ENCODE measurements at regions not wholly inside any gene's neighbourhood (a gene's known extent, or its start where the extent isn't known, plus 50 kb on each side); places are given as distances from the start of the nearest gene placed in this dataset.

DNA sequence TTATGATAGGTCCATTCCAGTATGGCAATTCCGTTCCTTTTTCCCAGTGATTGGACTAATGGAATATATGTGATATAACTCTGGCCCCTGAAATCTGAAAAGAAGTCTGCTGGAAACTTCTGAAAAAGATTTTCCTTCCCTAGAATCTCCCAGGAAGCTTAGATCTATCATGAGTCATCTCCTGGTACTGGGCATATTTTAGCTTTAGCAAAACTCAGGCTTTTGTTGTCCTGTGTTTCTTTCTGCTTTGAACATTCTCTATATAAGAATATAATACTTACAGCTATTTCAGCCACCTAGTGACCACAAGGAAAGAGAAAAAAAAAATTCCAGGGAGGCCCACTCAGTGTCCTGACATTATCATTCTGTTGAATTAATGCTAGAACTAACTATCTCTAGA is 597.2 kb upstream of the GRIA3 start:
- WGBS (ENCODE audit: missing lambda C conversion rate): 6% methylated on average over 1 of the region's 1 CpG
- Histone ChIP-seq H3K9me3 (no peaks in the 10 kb centered on the region), H3K4me3 (no peak overlapping the region), H3K4me1 (no peaks in the 10 kb centered on the region), H3K27ac (no peak overlapping the region), H3K4me2 (no peak overlapping the region)
- no peak for DNase-seq (ENCODE audit: low read depth in 1 of 2, low spot score in 1 of 2)
- no peak for ATAC-seq
- POLR2A ChIA-PET: no interaction called here
- no peak for FAIRE-seq
- no peak for TF ChIP-seq FOSL2 (IDR thresholded peaks at IDR 0.05)
- TF ChIP-seq FOSL2 (CRISPR knock-in tag; IDR thresholded peaks at IDR 0.05): no peak
- TF ChIP-seq BHLHE40 (IDR thresholded peaks at IDR 0.05; ENCODE audit: low read depth, low read length): no peak
- no peak for TF ChIP-seq CEBPB (IDR thresholded peaks at IDR 0.05)
- no peak for TF ChIP-seq POLR2AphosphoS2 (conservative IDR thresholded peaks at IDR 0.05; ENCODE audit: low read length)
- no peak for TF ChIP-seq POLR2A (IDR thresholded peaks at IDR 0.05; ENCODE audit: low read length)
- TF ChIP-seq, protein P1, sequence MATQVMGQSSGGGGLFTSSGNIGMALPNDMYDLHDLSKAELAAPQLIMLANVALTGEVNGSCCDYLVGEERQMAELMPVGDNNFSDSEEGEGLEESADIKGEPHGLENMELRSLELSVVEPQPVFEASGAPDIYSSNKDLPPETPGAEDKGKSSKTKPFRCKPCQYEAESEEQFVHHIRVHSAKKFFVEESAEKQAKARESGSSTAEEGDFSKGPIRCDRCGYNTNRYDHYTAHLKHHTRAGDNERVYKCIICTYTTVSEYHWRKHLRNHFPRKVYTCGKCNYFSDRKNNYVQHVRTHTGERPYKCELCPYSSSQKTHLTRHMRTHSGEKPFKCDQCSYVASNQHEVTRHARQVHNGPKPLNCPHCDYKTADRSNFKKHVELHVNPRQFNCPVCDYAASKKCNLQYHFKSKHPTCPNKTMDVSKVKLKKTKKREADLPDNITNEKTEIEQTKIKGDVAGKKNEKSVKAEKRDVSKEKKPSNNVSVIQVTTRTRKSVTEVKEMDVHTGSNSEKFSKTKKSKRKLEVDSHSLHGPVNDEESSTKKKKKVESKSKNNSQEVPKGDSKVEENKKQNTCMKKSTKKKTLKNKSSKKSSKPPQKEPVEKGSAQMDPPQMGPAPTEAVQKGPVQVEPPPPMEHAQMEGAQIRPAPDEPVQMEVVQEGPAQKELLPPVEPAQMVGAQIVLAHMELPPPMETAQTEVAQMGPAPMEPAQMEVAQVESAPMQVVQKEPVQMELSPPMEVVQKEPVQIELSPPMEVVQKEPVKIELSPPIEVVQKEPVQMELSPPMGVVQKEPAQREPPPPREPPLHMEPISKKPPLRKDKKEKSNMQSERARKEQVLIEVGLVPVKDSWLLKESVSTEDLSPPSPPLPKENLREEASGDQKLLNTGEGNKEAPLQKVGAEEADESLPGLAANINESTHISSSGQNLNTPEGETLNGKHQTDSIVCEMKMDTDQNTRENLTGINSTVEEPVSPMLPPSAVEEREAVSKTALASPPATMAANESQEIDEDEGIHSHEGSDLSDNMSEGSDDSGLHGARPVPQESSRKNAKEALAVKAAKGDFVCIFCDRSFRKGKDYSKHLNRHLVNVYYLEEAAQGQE (IDR thresholded peaks at IDR 0.05): no peak
- TF ChIP-seq, protein P2, sequence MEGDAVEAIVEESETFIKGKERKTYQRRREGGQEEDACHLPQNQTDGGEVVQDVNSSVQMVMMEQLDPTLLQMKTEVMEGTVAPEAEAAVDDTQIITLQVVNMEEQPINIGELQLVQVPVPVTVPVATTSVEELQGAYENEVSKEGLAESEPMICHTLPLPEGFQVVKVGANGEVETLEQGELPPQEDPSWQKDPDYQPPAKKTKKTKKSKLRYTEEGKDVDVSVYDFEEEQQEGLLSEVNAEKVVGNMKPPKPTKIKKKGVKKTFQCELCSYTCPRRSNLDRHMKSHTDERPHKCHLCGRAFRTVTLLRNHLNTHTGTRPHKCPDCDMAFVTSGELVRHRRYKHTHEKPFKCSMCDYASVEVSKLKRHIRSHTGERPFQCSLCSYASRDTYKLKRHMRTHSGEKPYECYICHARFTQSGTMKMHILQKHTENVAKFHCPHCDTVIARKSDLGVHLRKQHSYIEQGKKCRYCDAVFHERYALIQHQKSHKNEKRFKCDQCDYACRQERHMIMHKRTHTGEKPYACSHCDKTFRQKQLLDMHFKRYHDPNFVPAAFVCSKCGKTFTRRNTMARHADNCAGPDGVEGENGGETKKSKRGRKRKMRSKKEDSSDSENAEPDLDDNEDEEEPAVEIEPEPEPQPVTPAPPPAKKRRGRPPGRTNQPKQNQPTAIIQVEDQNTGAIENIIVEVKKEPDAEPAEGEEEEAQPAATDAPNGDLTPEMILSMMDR (IDR thresholded peaks at IDR 0.05): no peak
- no peak for TF ChIP-seq ESRRA (IDR thresholded peaks at IDR 0.05; ENCODE audit: borderline replicate concordance, low read length)
- TF ChIP-seq HOXB5 (CRISPR knock-in tag; IDR thresholded peaks at IDR 0.05): no peak
- CTCF ChIA-PET: no interaction called here

DNA sequence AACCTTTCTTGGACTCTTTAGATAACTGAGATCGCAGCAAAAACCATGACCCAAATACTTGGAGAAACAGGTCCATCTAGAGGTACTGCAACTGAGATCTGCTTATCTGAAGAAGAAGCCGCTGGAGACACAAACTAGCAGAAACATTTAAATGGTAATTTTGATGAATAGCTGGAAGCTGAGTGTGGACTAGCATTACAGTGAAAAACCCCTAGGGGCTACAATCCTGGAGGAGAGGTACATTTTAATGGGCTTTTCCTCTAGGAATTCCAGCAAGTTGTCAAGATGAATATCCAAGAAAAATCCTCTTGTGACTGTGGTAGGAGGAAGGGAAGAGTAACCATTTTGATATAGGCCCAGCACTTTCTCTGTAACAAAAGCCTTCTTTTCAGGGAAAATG is 592.5 kb upstream of the GRIA3 start:
- no peak overlapping the region for H3K4me2 ChIP-seq
- DNase-seq (ENCODE audit: low read depth in 1 of 2, low spot score in 1 of 2) (no peak), ATAC-seq (no peak), FAIRE-seq (no peak)
- H3K27ac ChIP-seq: no peak overlapping the region
- POLR2A ChIA-PET: no interaction called here
- H3K9me3 ChIP-seq: no peaks in the 10 kb centered on the region
- no peak overlapping the region for H3K4me3 ChIP-seq
- no peaks in the 10 kb centered on the region for H3K4me1 ChIP-seq
- CTCF ChIA-PET: no interaction called here
- TF ChIP-seq CEBPB (IDR thresholded peaks at IDR 0.05) (no peak), ZSCAN20 (CRISPR knock-in tag; IDR thresholded peaks at IDR 0.05) (no peak), HOXB13 (CRISPR knock-in tag; IDR thresholded peaks at IDR 0.05; ENCODE audit: low read depth) (no peak), CBX8 (IDR thresholded peaks at IDR 0.05) (no peak), FOSB (CRISPR knock-in tag; IDR thresholded peaks at IDR 0.05) (no peak), FOXS1 (CRISPR knock-in tag; IDR thresholded peaks at IDR 0.05) (no peak), HEYL (CRISPR knock-in tag; IDR thresholded peaks at IDR 0.05) (no peak), MAFK (IDR thresholded peaks at IDR 0.05; ENCODE audit: partially characterized antibody) (no peak), NPAS2 (CRISPR knock-in tag; IDR thresholded peaks at IDR 0.05; ENCODE audit: borderline replicate concordance) (no peak), CHD2 (IDR thresholded peaks at IDR 0.05; ENCODE audit: low read length, partially characterized antibody) (no peak), JUN (IDR thresholded peaks at IDR 0.05) (no peak), EHF (CRISPR knock-in tag; IDR thresholded peaks at IDR 0.05) (no peak), NFE2L2 (conservative IDR thresholded peaks at IDR 0.05; ENCODE audit: low read length) (no peak), ZNF302 (CRISPR knock-in tag; IDR thresholded peaks at IDR 0.05) (no peak), TFCP2L1 (CRISPR knock-in tag; IDR thresholded peaks at IDR 0.05) (no peak), SMC3 (IDR thresholded peaks at IDR 0.05) (no peak), GATA3 (IDR thresholded peaks at IDR 0.05; ENCODE audit: borderline replicate concordance) (no peak), RFX5 (IDR thresholded peaks at IDR 0.05) (no peak)
- TF ChIP-seq, protein P3, sequence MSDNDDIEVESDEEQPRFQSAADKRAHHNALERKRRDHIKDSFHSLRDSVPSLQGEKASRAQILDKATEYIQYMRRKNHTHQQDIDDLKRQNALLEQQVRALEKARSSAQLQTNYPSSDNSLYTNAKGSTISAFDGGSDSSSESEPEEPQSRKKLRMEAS (IDR thresholded peaks at IDR 0.05): no peak
- TF ChIP-seq, protein P4, sequence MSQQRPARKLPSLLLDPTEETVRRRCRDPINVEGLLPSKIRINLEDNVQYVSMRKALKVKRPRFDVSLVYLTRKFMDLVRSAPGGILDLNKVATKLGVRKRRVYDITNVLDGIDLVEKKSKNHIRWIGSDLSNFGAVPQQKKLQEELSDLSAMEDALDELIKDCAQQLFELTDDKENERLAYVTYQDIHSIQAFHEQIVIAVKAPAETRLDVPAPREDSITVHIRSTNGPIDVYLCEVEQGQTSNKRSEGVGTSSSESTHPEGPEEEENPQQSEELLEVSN (IDR thresholded peaks at IDR 0.05; ENCODE audit: borderline replicate concordance, low read depth): no peak
- WGBS (ENCODE audit: missing lambda C conversion rate): 5% methylated on average over 2 of the region's 2 CpGs
